ENCODE measurements at regions not wholly inside any gene's neighbourhood (a gene's known extent, or its start where the extent isn't known, plus 50 kb on each side); places are given as distances from the start of the nearest gene placed in this dataset.

GRCh38 chr4:58502839-58503238 lies 1392.7 kb upstream of the IGFBP7 start:
- H3K27ac ChIP-seq, result no peak overlapping the region
- TF ChIP-seq EP300 (IDR thresholded peaks at IDR 0.05), result no peak
- no peak for TF ChIP-seq CTCF (IDR thresholded peaks at IDR 0.05)
- no peak for TF ChIP-seq POLR2A (IDR thresholded peaks at IDR 0.05)
- H3K4me3 ChIP-seq, result no peak overlapping the region
- H3K4me1 ChIP-seq, result no peaks in the 10 kb centered on the region
- WGBS, 2 donors, result 77 to 88% methylated on average over 2 of the region's 2 CpGs
- no peaks in the 10 kb centered on the region for H3K27me3 ChIP-seq
- no peak for DNase-seq (ENCODE audit: low spot score in 2 of 2)
- H3K36me3 ChIP-seq, result no peaks in the 10 kb centered on the region
- H3K9me3 ChIP-seq, result no peaks in the 10 kb centered on the region

- Histone ChIP-seq H3K4me3 (no peak overlapping the region), H3K36me3 (no peaks in the 10 kb centered on the region), H3K9me3 (no peaks in the 10 kb centered on the region), H3K4me1 (no peaks in the 10 kb centered on the region), H3K27ac (no peak overlapping the region), H3K27me3 (no peaks in the 10 kb centered on the region)
- TF ChIP-seq EP300 (IDR thresholded peaks at IDR 0.05) (no peak), POLR2A (IDR thresholded peaks at IDR 0.05) (no peak), CTCF (IDR thresholded peaks at IDR 0.05) (no peak)
- no peak for DNase-seq (ENCODE audit: low spot score in 2 of 2)
Measured at GRCh38 chr4:58499182-58499581, 1389.0 kb upstream of the IGFBP7 start.

GRCh38 chr4:58491620-58492019 lies 1381.4 kb upstream of the IGFBP7 start:
- no peaks in the 10 kb centered on the region for H3K27me3 ChIP-seq
- H3K36me3 ChIP-seq, result no peaks in the 10 kb centered on the region
- no peak overlapping the region for H3K27ac ChIP-seq
- no peaks in the 10 kb centered on the region for H3K9me3 ChIP-seq
- 80% methylated on average over 2 of the region's 2 CpGs for WGBS, 2 donors
- H3K4me1 ChIP-seq, result no peaks in the 10 kb centered on the region
- DNase-seq (ENCODE audit: low spot score in 2 of 2), result no peak
- TF ChIP-seq EP300 (IDR thresholded peaks at IDR 0.05) (no peak), POLR2A (IDR thresholded peaks at IDR 0.05) (no peak), CTCF (IDR thresholded peaks at IDR 0.05) (no peak)
- H3K4me3 ChIP-seq, result no peak overlapping the region

GRCh38 chr4:58477950-58478349 lies 1367.8 kb upstream of the IGFBP7 start:
- Histone ChIP-seq H3K36me3 (no peaks in the 10 kb centered on the region), H3K4me1 (no peaks in the 10 kb centered on the region), H3K4me3 (no peak overlapping the region), H3K27me3 (no peaks in the 10 kb centered on the region), H3K27ac (no peak overlapping the region), H3K9me3 (no peaks in the 10 kb centered on the region)
- TF ChIP-seq CTCF (IDR thresholded peaks at IDR 0.05), result no peak
- no peak for TF ChIP-seq POLR2A (IDR thresholded peaks at IDR 0.05)
- WGBS, 2 donors, result 60 to 78% methylated on average over 1 of the region's 1 CpG
- no peak for DNase-seq (ENCODE audit: low spot score in 2 of 2)

- no peak overlapping the region for H3K27ac ChIP-seq
- WGBS, 2 donors, result 63 to 72% methylated on average over 3 of the region's 3 CpGs
- no peaks in the 10 kb centered on the region for H3K27me3 ChIP-seq
- H3K36me3 ChIP-seq, result no peaks in the 10 kb centered on the region
- H3K4me3 ChIP-seq, result no peak overlapping the region
- TF ChIP-seq POLR2A (IDR thresholded peaks at IDR 0.05) (no peak), CTCF (IDR thresholded peaks at IDR 0.05) (no peak), EP300 (IDR thresholded peaks at IDR 0.05) (no peak)
- no peak for DNase-seq (ENCODE audit: low spot score in 2 of 2)
- H3K4me1 ChIP-seq, result no peaks in the 10 kb centered on the region
- no peaks in the 10 kb centered on the region for H3K9me3 ChIP-seq
Measured at GRCh38 chr4:58477513-58477912, 1367.3 kb upstream of the IGFBP7 start.
